Right forelimb (tissue), 1 donor: ENCODE measurements at regions not wholly inside any gene's neighbourhood (a gene's known extent, or its start where the extent isn't known, plus 50 kb on each side); places are given as distances from the start of the nearest gene placed in this dataset.

Source experiments
- DNase-seq: peaks from one replicate; pipeline ENCODE4 v3.0.0-alpha.2; 2018

DNA sequence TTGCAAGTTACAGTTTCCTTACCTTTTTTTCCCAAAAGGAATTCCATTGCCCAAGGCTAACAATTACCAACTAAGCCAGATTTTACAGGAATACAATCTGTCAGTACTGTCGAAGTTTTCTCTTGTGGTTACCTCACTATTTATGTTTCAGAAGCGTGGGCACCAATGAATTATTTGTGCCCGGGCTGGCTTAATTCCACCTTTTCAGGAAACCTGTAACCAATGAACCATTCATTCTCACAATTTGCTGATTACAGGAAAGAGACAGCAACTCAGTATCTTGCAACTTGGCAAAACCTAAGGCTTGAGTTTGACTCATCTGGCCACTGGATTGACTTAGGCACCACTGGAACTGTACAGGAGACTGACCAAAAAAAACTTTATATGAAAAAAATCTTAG lies 485.6 kb downstream of the INHBA start:
- no peak for DNase-seq

DNA sequence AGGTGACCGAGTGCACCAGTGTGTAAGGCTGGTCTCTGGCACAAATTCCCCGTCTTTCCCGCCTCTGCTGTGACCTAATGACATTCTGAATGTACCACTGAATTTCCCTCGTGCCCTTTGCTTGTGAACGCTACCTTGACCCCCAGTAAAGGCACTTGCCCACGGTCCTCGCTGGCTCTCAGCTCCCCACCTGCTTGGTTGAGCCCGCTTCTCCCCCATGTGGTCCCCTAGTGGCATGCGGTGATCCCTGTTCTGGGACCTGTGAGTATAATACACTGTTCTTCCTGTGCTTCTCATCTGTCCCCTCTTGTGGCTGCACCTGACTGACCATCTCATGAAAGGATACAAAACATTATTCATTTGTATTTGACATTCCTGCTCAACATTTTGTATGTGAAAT lies 495.7 kb downstream of the INHBA start:
- DNase-seq, result no peak

DNA sequence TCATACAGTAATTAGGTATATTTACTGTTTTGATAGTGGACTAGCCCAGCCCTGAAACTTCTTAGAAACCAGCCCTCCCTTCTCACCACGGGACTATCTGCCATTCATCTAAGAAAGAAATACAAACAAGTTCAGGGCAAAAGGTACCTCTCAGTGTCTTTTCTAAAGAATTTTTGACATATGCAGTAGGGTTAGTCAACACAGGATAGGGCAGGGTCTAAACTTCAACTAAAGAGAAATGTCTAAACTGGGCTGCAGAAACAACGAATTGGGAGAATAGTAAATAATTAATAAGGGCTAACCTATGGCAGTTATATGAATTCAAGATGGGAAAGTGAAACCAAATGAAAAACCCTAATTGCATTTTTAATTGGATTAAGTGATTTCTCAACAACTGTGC lies 496.6 kb downstream of the INHBA start:
- DNase-seq, result no peak

DNA sequence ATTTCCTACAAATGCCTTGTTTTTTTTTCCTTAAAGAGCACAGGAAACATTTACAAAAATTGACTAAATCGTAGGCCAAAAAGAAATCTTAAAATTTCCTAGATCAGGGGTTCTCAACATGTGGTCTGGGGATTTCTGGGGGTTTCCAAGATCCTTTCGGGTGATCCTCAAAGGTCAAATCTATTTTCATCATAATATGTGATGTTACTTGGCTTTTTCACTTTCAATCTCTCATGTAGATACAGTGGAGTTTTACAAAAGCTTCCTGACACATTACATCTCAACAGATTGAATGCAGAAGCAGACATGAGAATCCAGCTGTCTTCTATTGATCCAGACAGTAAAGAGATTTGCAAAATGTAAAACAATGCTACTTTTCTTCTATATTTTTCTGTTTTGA lies 497.3 kb downstream of the INHBA start:
- no peak for DNase-seq

GRCh38 chr7:41203542-41203941 lies 499.3 kb downstream of the INHBA start:
- no peak for DNase-seq

- DNase-seq, result no peak
Measured at GRCh38 chr7:41201021-41201420, 501.9 kb downstream of the INHBA start.

DNA sequence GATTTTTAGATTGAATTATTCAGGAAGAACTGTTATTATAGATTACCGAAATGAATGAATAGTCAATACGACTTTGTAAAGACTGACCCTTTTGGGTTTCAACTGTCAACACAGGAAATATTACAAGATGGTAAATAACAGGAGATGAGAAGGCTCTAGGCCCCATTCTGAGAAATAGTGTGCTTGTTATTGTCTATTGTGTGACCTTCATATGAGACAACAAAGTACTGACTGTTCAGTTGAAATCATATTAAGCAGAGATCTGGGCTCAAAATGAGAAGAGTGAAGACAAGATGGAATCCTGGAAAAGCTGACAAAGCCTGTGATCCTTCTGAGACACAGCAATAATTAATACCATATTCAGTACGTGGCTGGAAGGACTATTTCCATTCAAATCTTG lies 503.8 kb downstream of the INHBA start:
- no peak for DNase-seq

- DNase-seq, result no peak
Measured at GRCh38 chr7:41198502-41198901, 504.4 kb downstream of the INHBA start.

- DNase-seq, result no peak
Measured at GRCh38 chr7:41197769-41198168, 505.1 kb downstream of the INHBA start.

GRCh38 chr7:41193738-41194282 lies 509.1 kb downstream of the INHBA start:
- DNase-seq, result no peak

DNA sequence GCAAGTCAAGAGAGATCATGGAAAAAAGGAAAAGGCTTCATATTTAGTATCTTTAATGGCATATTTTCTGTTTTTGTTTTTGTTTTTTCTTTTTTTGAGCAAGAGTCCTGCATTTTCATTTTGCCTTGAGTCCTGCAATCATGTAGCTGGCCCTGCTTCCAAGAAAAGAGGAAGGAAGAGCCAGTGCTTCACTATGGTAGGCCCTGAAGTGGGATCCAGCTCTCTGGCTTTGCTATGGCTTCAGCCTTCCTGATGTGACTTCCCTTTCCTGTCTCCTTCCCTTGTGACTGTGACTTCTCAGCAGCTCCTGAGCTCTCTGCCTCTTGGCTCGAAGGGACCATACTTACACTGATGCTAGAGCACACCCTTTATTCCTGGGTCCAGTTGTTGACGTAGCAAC lies 512.3 kb downstream of the INHBA start:
- no peak for DNase-seq

DNA sequence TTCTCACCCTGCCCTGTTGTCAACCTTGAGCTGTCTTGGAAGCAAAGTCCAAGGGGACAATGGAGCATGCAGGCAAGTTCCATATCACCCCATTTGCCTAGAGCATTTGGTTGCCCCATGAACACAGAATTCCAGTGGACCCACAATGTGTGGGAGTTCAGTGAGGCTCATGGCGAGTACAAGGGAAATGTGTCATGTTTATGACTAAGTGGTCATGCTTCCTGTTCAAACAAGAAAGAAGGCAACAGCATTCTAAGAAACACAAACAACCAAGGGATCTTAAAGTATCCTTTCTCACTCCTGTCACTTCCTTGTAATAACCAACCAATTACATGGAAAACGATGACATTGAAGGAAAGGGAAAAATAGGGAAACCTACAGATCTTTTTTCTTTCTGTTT lies 513.0 kb downstream of the INHBA start:
- no peak for DNase-seq

DNA sequence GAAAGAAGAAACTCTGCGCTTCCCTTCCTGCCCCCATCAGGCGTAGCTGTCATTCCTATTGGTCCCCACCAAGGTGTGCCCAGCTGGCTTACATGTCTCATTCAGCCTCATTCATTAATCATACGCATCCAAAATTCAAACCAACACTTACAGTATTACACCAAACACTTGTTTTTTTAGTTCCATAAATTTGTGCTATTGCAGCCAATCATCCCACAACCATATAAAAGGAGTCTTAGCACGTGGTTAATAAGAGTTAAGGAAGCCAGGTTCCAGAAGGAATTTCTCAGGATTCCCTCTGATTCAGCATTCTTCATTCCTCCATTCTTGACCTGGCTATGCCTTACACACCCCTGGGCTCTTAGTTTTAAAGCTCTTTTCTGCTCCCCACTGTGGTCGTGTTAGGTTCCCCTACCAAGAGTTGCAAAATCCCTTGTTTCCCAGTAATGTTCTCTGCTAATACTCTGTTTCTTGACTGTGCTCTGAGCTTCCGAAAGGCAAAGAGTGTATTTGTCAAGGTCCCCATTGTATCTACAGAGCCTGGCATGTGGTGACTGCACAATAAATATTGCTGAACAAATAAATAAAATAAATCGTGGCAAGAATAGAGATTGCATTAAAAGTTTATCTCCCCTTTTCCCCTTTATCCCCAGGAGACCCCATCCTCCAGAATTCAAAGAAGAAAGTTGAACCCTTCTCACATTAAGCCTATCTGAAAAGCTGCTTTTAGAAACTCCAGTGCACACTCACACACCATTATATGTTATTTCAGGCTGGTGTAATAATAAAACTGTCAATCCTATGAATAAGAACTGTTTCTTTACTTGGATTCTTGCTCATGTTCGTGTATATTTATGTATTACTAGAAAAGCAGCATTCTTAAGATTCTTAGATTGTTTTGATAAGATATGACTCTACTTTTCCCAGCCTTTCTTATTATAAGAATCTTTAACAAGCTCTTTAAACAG lies 514.4 kb downstream of the INHBA start:
- DNase-seq, result no peak

DNA sequence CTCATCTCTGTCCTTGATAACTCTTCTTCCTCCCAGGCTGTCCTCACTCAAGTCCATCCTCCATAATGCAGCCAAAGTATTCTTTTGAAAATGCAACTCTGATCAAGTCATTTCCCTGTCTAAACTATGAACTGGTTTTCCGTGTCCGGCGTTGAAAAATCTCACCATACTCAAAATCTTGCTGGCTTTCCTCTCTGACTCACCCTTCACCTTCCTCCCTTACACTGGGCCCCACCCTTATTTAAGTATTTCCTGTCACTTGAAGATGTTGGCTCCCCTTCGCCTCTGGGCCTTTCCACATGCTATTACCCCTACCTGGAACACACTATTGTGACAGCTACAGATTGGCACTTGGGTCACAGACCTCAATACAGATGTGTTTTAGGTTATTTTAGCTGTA lies 515.6 kb downstream of the INHBA start:
- DNase-seq, result no peak

DNA sequence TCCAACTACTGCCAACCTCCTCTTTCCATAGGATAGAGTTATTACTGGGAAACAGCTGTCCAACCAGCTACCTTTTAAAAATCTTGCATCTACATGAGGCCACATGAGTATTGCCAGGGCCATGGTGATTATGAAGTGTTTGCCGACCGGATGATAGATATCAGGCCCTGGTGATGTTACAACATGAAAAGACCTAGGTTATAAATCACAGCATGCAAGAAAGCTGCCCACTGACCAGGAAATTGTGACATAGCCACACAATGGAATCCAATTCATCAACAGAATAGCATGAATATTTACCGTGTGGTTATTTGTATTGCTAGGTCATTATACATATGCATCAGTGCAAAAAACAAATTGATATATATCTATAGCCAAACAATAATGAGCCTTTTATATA lies 517.0 kb downstream of the INHBA start:
- DNase-seq, result no peak

- DNase-seq, result no peak
Measured at GRCh38 chr7:41183741-41184140, 519.1 kb downstream of the INHBA start.

DNA sequence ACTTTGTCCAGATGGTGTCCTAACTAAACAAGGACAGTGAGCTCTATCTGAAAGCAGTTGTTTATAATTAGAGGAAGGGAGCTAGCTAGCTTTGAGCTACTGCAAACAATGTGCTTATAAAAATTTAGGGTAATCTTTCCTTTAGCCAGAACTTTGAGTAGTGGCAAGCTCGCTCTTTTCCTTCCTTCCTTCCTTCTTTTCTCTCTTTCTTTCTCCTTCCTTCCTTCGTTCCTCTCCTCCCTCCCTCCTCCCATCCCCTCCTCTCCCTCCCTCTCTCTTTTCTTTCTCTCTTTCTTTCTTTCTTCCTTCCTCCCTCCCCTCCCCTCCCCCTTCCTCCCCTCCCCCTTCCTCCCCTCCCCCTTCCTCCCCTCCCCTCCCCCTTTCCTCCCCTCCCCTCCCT lies 520.1 kb downstream of the INHBA start:
- no peak for DNase-seq

DNA sequence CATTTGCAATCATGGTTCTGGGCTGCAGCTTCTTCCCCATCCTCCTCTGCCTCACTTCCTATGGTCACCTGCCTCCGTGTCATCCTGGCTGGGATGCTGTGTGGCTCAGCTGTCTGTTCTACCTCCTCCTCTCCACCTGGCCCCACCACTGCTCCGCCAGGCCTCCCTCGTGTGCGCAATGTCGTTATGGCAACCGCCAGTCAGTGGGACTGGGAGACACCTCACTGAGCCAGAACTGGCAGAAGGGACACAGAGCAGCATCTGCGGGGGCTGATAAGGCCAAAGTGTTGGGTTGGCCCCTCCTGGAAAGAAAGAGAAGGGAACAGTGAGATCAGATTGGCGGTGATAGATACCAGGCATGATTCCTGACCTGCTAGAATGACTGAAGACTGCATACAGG lies 527.5 kb downstream of the INHBA start:
- DNase-seq, result no peak

DNA sequence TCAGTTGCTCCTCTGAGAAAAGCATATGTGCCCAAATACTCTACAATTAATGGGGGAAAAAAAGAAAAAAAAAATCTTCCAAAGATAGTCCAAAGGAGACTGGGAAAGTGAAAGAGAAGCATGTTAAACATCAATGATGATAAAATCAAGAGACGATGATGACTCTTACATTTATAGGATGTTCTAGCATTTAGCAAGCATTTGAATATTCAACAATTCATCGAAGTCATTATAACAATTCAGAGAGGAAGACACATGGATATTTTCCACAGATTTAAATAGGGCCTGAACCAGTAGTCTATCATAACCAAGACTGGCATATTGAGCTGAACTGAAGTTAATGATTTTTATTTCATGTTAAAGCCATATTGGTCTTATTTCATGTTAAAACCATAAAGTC lies 528.4 kb downstream of the INHBA start:
- DNase-seq, result no peak

- no peak for DNase-seq
Measured at GRCh38 chr7:41170466-41170865, 532.4 kb downstream of the INHBA start.

DNA sequence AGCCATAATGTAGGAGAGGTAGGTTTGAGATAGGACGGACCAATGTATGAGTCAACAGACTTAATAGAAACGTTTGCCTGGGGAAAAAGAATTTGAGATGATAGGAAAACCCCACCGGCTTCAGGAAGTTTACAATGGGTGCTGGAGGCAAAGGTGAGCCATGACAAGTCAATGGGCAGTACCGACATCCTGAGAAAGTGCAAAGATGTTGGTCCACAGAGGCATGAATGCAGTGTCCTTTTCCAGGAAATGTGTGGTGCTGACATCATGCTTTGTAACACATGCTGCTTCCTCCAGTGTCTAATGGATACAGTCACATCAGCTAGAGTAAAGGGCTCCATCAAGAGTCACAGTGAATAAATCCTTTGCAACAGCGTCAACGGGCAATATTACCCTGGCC lies 533.6 kb downstream of the INHBA start:
- DNase-seq, result no peak

DNA sequence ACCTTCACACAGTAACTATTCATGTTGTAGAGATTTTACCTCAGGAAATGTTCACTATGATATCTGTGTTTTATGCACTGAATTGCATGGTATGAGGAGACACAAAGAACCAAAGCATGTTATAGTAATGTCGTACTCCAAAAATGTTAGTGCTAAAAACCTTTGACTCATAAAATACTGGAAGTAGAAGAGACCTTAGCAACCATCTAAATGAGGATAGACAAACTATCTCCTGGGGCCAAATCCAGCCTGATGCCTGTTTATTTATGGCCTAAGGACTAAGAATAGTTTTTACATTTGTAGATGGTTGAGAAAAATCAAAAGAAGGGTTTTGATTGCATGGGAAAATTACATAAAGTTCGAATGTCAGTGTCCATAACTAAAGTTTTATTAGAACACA lies 535.1 kb downstream of the INHBA start:
- DNase-seq, result no peak

- no peak for DNase-seq
Measured at GRCh38 chr7:41164440-41164839, 538.5 kb downstream of the INHBA start.

DNA sequence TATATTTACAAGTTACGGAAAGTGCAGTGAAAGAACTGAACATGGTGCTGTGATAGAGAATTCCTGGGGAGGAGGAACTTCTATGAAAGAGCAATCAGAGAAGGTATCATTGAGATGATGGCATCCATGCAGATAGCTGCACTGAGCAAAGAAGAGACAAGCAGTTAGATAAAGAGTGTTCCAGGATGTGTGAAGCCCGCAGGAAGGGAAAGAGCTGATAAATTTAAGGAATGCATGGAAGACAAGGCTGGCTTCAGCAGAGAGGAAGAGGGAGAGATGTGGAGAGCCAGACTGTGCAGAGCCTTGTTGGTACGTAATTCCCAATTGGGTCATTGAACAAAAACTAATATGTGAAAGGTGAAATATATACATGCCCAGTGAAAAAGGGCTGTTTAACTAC lies 538.9 kb downstream of the INHBA start:
- no peak for DNase-seq

DNA sequence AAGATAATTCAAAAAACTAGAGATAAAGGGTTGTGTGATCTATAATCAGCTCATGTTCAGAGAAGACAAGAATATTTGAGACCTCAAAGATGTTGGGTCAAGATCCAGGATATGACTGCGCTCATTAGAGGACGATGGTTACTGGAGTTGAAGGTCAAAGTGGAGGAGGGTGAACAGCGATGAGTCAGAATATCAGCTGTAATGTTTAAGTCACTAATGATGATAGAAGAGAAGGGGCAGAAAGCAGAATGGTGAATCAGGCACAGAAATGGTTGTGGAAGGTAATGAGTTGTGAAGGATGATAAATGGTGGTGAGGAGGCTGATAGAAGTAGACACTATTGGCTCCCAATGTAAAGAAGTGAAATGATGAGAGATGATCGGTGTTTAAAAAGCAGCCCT lies 540.3 kb downstream of the INHBA start:
- DNase-seq, result no peak
